ENCODE measurements at regions not wholly inside any gene's neighbourhood (a gene's known extent, or its start where the extent isn't known, plus 50 kb on each side); places are given as distances from the start of the nearest gene placed in this dataset.

GRCh38 chr3:193010191-193010590, 92.5 kb upstream of the MB21D2 start:
- no peak for DNase-seq (ENCODE audit: low read depth)
- H3K4me3 ChIP-seq (replicated peaks; ENCODE audit: low read depth, low read length): no peak overlapping the region
- no peak for TF ChIP-seq CTCF (IDR thresholded peaks at IDR 0.05; ENCODE audit: low read length, missing control alignments)

GRCh38 chr3:193011958-193012357, 94.3 kb upstream of the MB21D2 start:
- no peak overlapping the region for H3K4me3 ChIP-seq (replicated peaks; ENCODE audit: low read depth, low read length)
- no peak for TF ChIP-seq CTCF (IDR thresholded peaks at IDR 0.05; ENCODE audit: low read length, missing control alignments)
- no peak for DNase-seq (ENCODE audit: low read depth)

- DNase-seq (ENCODE audit: low read depth): no peak
- no peak overlapping the region for H3K4me3 ChIP-seq (replicated peaks; ENCODE audit: low read depth, low read length)
- no peak for TF ChIP-seq CTCF (IDR thresholded peaks at IDR 0.05; ENCODE audit: low read length, missing control alignments)
These were observed 97.2 kb upstream of the MB21D2 start for GRCh38 chr3:193014902-193015301.

GRCh38 chr3:193016437-193016901, 98.8 kb upstream of the MB21D2 start:
- DNase-seq (ENCODE audit: low read depth): peak; percentile 46
- TF ChIP-seq CTCF (IDR thresholded peaks at IDR 0.05; ENCODE audit: low read length, missing control alignments): no peak
- H3K4me3 ChIP-seq (replicated peaks; ENCODE audit: low read depth, low read length): no peak overlapping the region

- no peak for TF ChIP-seq CTCF (IDR thresholded peaks at IDR 0.05; ENCODE audit: low read length, missing control alignments)
- H3K4me3 ChIP-seq (replicated peaks; ENCODE audit: low read depth, low read length): no peak overlapping the region
- no peak for DNase-seq (ENCODE audit: low read depth)
These were observed 103.9 kb upstream of the MB21D2 start for GRCh38 chr3:193021506-193022010.

- TF ChIP-seq CTCF (IDR thresholded peaks at IDR 0.05; ENCODE audit: low read length, missing control alignments): no peak
- no peak overlapping the region for H3K4me3 ChIP-seq (replicated peaks; ENCODE audit: low read depth, low read length)
- DNase-seq (ENCODE audit: low read depth): no peak
These were observed 105.6 kb upstream of the MB21D2 start for GRCh38 chr3:193023218-193023617.

GRCh38 chr3:193028258-193028657, 110.6 kb upstream of the MB21D2 start:
- no peak overlapping the region for H3K4me3 ChIP-seq (replicated peaks; ENCODE audit: low read depth, low read length)
- TF ChIP-seq CTCF (IDR thresholded peaks at IDR 0.05; ENCODE audit: low read length, missing control alignments): no peak
- no peak for DNase-seq (ENCODE audit: low read depth)
